AG04449 (cell line): ENCODE measurements at regions not wholly inside any gene's neighbourhood (a gene's known extent, or its start where the extent isn't known, plus 50 kb on each side); places are given as distances from the start of the nearest gene placed in this dataset.

Experiments used
- CTCF ChIA-PET: fragments of 350-600 bp; formaldehyde crosslinking; extraction: SDS; loops from one replicate; lab custom pipeline; 2021; ENCODE audit warnings: antibody characterized with exemption; lab: Yijun Ruan, JAX
- POLR2A ChIA-PET: fragments of 400-600, 350-600 bp; formaldehyde crosslinking; extraction: SDS; loops from one replicate; lab custom pipeline; 2020; ENCODE audit warnings: antibody characterized with exemption, inconsistent platforms; lab: Yijun Ruan, JAX
- DNase-seq: peaks from one replicate; pipeline ENCODE4 v3.0.0-alpha.2; 2010; ENCODE audit warnings: low read depth, low spot score
- H3K4me3 ChIP-seq: 2 replicates; pipeline ENCODE4 v1.5.1; 2011; ENCODE audit warnings: low read depth, mild to moderate bottlenecking, control low read depth, low read length
- TF ChIP-seq, protein P1 (sequence below): IDR thresholded peaks from one replicate; pipeline ENCODE4 v1.5.1; 2011; ENCODE audit warnings: mild to moderate bottlenecking, moderate library complexity, low read length, control low read depth, inconsistent platforms; ENCODE audit not compliant: insufficient read depth; ENCODE audit errors: missing control alignments

DNA sequence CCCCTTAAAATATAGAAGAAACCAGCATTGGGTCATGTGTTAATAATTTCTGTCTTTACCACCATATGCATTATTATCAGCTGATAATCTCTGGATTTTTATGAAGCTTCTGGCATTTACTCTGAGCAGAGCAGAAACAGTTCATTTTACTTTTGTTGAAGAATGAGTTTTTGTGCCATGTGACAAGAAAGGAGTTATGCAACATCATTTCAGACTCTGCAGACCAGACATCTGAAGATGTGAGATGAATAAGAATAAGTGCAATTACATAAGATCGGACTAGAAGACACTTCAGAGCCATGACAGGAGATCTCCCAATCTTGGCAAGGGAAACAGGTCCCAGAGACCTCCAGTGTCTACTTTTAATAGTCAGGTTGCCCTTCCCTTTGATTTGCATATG lies 869.4 kb upstream of the VRK2 start:
- no peak for DNase-seq
- TF ChIP-seq, protein P1, sequence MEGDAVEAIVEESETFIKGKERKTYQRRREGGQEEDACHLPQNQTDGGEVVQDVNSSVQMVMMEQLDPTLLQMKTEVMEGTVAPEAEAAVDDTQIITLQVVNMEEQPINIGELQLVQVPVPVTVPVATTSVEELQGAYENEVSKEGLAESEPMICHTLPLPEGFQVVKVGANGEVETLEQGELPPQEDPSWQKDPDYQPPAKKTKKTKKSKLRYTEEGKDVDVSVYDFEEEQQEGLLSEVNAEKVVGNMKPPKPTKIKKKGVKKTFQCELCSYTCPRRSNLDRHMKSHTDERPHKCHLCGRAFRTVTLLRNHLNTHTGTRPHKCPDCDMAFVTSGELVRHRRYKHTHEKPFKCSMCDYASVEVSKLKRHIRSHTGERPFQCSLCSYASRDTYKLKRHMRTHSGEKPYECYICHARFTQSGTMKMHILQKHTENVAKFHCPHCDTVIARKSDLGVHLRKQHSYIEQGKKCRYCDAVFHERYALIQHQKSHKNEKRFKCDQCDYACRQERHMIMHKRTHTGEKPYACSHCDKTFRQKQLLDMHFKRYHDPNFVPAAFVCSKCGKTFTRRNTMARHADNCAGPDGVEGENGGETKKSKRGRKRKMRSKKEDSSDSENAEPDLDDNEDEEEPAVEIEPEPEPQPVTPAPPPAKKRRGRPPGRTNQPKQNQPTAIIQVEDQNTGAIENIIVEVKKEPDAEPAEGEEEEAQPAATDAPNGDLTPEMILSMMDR = no peak
- ChIA-PET POLR2A (no interaction called here), CTCF (no interaction called here)
- H3K4me3 ChIP-seq = no peak overlapping the region

DNA sequence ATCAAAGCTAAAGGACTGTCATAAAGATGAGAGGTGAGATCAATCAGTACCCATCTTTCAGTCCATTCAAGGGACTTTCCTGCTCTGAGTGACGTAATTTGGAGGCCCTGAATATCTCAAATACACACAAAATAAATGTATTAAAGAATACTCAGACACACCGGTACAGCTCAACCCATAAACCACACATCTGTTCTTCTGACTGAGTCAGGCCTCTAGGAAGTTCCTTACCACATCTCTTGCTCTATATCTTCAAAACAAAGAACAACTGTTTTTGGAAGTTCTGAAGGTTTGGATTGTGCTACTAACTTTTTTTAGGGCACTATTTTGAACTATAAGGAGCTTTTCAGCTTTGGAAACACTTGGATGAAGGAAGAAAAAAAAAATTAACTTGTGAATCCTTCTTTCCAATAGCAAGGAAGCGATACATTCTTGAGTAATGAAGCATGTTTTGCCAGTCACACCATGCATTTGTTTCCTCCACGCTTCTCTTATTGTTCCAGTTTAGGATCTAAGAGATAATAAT lies 866.5 kb upstream of the VRK2 start:
- POLR2A ChIA-PET = no interaction called here
- CTCF ChIA-PET = no interaction called here
- peak; percentile 10 for DNase-seq
- TF ChIP-seq, protein P1 = no peak
- no peak overlapping the region for H3K4me3 ChIP-seq

DNA sequence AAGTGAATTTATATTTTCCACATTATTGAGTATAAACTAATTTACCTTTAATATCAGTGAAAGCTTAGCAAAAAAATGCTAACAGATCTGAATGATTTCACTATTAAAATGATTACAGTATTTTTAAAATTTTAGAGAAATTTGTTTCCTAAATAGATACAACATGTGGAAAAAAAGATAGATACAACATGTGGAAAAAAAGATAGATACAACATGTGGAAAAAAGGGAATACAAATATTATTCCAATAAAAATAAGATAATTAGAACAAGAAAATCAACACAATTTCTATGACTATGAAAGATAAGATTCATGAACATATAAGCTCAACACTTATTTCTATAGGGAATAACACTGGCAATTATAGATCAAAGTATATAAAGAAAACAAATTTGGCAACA lies 865.9 kb upstream of the VRK2 start:
- TF ChIP-seq, protein P1 = no peak
- H3K4me3 ChIP-seq = no peak overlapping the region
- ChIA-PET POLR2A (no interaction called here), CTCF (interaction anchor here (0.9 kb wide), 1 partner anchor 317 kb away, joined by 3 read pairs; no protein-coding TSS in a partner anchor)
- no peak for DNase-seq

DNA sequence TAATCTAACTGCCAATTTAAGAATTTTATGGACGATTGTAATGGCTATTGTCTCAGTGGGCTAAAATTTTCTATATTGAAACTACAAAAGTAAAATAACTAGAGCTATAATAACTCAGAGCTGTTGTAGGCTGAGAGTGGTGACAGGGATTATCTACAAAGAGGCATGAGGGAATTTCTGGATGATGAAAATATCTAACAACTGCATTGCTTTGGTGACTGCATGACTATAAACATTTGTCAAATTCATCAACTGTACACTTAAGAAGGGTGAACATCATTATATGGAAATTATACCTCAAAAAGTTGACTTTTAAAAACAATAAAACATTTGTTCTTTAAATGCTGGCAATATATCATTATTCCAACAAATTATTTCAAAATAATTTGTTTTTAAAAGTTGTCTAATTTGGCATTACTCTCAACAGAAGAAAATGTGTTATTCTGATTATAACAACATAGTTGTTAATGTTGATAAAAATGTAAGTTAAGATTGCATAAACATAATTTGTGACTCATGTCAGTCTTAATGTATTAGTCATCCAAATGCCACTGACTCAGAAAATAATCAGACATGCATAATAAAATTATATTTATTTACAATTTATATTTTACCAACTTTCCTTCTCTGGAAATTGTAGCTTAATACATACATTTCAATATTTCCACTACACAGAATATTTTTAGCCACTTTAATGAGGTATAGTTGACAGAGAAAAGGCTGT lies 865.1 kb upstream of the VRK2 start:
- H3K4me3 ChIP-seq = no peak overlapping the region
- CTCF ChIA-PET = interaction anchor here (0.9 kb wide), 1 partner anchor 316 kb away, joined by 3 read pairs; no protein-coding TSS in a partner anchor

DNA sequence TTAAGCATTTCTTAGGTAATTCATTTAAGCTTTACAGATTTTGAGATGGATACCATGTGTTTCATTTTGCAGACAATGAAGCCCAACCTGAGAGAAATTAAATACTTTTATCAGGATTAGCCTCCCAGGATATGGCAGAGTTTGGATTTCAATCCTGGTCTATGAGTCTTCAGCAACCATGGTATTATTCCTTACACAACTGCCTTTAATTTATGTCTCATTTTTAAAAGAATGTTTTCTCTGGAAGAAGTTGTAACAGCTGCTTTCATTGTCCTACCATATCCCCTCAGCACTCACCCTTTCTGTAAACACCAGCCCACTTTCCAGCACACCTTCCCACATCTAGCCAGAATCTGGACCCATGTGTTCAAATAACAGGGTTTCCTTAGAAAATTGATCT lies 863.7 kb upstream of the VRK2 start:
- no peak for DNase-seq
- H3K4me3 ChIP-seq = no peak overlapping the region
- ChIA-PET POLR2A (no interaction called here), CTCF (no interaction called here)
- TF ChIP-seq, protein P1 = no peak

More for the DNA sequence above, 865.1 kb upstream of the VRK2 start:
- no peak for DNase-seq
- TF ChIP-seq, protein P1 = no peak
- POLR2A ChIA-PET = no interaction called here

DNA sequence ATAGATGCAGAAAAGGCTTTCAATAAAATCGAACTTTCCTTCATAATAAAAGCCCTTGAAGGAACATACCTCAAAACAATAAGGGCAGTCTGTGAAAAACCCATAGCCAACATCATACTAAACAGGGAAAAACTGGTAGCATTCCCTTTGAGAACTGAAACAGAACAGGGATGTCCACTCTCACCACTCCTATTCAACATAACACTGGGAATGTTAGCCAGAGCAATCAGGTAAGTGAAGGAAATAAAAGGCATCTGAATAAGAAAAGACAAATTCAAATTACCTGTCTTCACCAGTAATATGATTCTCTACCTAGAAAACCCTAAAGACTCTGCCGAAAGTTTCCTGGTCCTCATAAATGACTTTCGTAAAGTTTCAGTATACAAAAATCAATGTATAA lies 861.0 kb upstream of the VRK2 start:
- CTCF ChIA-PET = no interaction called here
- POLR2A ChIA-PET = no interaction called here
- DNase-seq = no peak
- TF ChIP-seq, protein P1 = no peak
- H3K4me3 ChIP-seq = no peak overlapping the region
